ENCODE measurements at regions not wholly inside any gene's neighbourhood (a gene's known extent, or its start where the extent isn't known, plus 50 kb on each side); places are given as distances from the start of the nearest gene placed in this dataset.

- TF ChIP-seq, protein P1, sequence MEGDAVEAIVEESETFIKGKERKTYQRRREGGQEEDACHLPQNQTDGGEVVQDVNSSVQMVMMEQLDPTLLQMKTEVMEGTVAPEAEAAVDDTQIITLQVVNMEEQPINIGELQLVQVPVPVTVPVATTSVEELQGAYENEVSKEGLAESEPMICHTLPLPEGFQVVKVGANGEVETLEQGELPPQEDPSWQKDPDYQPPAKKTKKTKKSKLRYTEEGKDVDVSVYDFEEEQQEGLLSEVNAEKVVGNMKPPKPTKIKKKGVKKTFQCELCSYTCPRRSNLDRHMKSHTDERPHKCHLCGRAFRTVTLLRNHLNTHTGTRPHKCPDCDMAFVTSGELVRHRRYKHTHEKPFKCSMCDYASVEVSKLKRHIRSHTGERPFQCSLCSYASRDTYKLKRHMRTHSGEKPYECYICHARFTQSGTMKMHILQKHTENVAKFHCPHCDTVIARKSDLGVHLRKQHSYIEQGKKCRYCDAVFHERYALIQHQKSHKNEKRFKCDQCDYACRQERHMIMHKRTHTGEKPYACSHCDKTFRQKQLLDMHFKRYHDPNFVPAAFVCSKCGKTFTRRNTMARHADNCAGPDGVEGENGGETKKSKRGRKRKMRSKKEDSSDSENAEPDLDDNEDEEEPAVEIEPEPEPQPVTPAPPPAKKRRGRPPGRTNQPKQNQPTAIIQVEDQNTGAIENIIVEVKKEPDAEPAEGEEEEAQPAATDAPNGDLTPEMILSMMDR (IDR thresholded peaks at IDR 0.05): no peak
- TF ChIP-seq POLR2A (IDR thresholded peaks at IDR 0.05): no peak
- TF ChIP-seq EP300 (IDR thresholded peaks at IDR 0.05): no peak
Measured at GRCh38 chr6:6436366-6436765, 115.9 kb upstream of the F13A1 start.
